Medulla oblongata (tissue), 1 donor: ENCODE measurements at regions not wholly inside any gene's neighbourhood (a gene's known extent, or its start where the extent isn't known, plus 50 kb on each side); places are given as distances from the start of the nearest gene placed in this dataset.

Experiments
- DNase-seq: peaks from one replicate; pipeline ENCODE4 v3.0.0-alpha.2; 2015; ENCODE audit errors: extremely low spot score

- DNase-seq, result no peak
Observed at GRCh38 chr20:48204499-48204898, 419.2 kb upstream of the SULF2 start.

GRCh38 chr20:48203252-48203651, 418.0 kb upstream of the SULF2 start:
- DNase-seq, result no peak

- no peak for DNase-seq
Observed at GRCh38 chr20:48202334-48203113, 417.2 kb upstream of the SULF2 start.

GRCh38 chr20:48201885-48202284, 416.6 kb upstream of the SULF2 start:
- DNase-seq, result no peak

- no peak for DNase-seq
Observed at GRCh38 chr20:48201188-48201587, 415.9 kb upstream of the SULF2 start.

- no peak for DNase-seq
Observed at GRCh38 chr20:48198929-48199451, 413.7 kb upstream of the SULF2 start.

GRCh38 chr20:48197066-48197465, 411.8 kb upstream of the SULF2 start:
- no peak for DNase-seq

- DNase-seq, result no peak
Observed at GRCh38 chr20:48196486-48196885, 411.2 kb upstream of the SULF2 start.

- DNase-seq, result no peak
Observed at GRCh38 chr20:48196001-48196400, 410.7 kb upstream of the SULF2 start.

- no peak for DNase-seq
Observed at GRCh38 chr20:48195121-48195870, 410.0 kb upstream of the SULF2 start.

- no peak for DNase-seq
Observed at GRCh38 chr20:48194583-48194982, 409.3 kb upstream of the SULF2 start.

GRCh38 chr20:48193627-48194425, 408.5 kb upstream of the SULF2 start:
- no peak for DNase-seq

GRCh38 chr20:48192109-48192508, 406.8 kb upstream of the SULF2 start:
- DNase-seq, result no peak

GRCh38 chr20:48191200-48191599, 405.9 kb upstream of the SULF2 start:
- no peak for DNase-seq

GRCh38 chr20:48190757-48191156, 405.5 kb upstream of the SULF2 start:
- no peak for DNase-seq

- DNase-seq, result no peak
Observed at GRCh38 chr20:48189181-48189580, 403.9 kb upstream of the SULF2 start.

GRCh38 chr20:48187851-48188250, 402.6 kb upstream of the SULF2 start:
- DNase-seq, result no peak

GRCh38 chr20:48186915-48187314, 401.6 kb upstream of the SULF2 start:
- no peak for DNase-seq

- DNase-seq, result no peak
Observed at GRCh38 chr20:48186447-48186846, 401.2 kb upstream of the SULF2 start.

- DNase-seq, result no peak
Observed at GRCh38 chr20:48184229-48184628, 398.9 kb upstream of the SULF2 start.

- DNase-seq, result no peak
Observed at GRCh38 chr20:48181261-48181935, 396.1 kb upstream of the SULF2 start.

GRCh38 chr20:48180618-48181017, 395.3 kb upstream of the SULF2 start:
- DNase-seq, result no peak
